HEK293 (cell line): ENCODE measurements at regions not wholly inside any gene's neighbourhood (a gene's known extent, or its start where the extent isn't known, plus 50 kb on each side); places are given as distances from the start of the nearest gene placed in this dataset.

Experiments used
- CTCF ChIA-PET: fragments of 350-600 bp; formaldehyde crosslinking; extraction: SDS; loops from one replicate; lab custom pipeline; 2021; ENCODE audit warnings: antibody characterized with exemption; lab: Yijun Ruan, JAX
- POLR2A ChIA-PET: fragments of 300-600 bp; formaldehyde crosslinking; extraction: SDS; loops from one replicate; lab custom pipeline; 2020; ENCODE audit warnings: antibody characterized with exemption, inconsistent platforms; lab: Yijun Ruan, JAX
- H3K27ac ChIP-seq: fragments of 200-500 bp; sonication (Bioruptor generic); 2 replicates; pipeline ENCODE4 v1.5.1; 2014; ENCODE audit warnings: low read depth, low read length, control low read depth, inconsistent platforms; ENCODE audit errors: extremely low read depth
- H3K36me3 ChIP-seq, 2 experiments: fragments of 200-500 bp in 1 of 2; sonication (Bioruptor generic) in 1 of 2; 1 replicate in 1 of 2; 2 replicates in 1 of 2; pipeline ENCODE4 v1.5.1; 2014 to 2017; ENCODE audit warnings: inconsistent platforms in 2 of 2, low read length in 2 of 2; ENCODE audit not compliant: control insufficient read depth in 2 of 2, insufficient read depth in 1 of 2
- H3K4me1 ChIP-seq: fragments of 200-500 bp; sonication (Bioruptor generic); 2 replicates; pipeline ENCODE4 v1.5.1; 2014; ENCODE audit warnings: mild to moderate bottlenecking, low read length, inconsistent platforms; ENCODE audit not compliant: control insufficient read depth, insufficient read depth
- H3K4me3 ChIP-seq: 2 replicates; pipeline ENCODE4 v1.5.1; 2011; ENCODE audit warnings: low read depth, mild to moderate bottlenecking, control low read depth, low read length, moderate library complexity
- H3K9me3 ChIP-seq: fragments of 200-500 bp; sonication (Bioruptor generic); 2 replicates; pipeline ENCODE4 v1.5.1; 2014; ENCODE audit warnings: low read depth, low read length, inconsistent platforms; ENCODE audit not compliant: control insufficient read depth, insufficient read depth
- KLF8 ChIP-seq: fragments of 450-650 bp; formaldehyde crosslinking; IDR thresholded peaks from 2 replicates; pipeline ENCODE4 v1.5.1; 2016; ENCODE audit warnings: missing biosample characterization, missing genetic modification characterization
- REPIN1 ChIP-seq: fragments of 450-650 bp; formaldehyde crosslinking; IDR thresholded peaks from 2 replicates; pipeline ENCODE4 v1.5.1; 2017; ENCODE audit warnings: missing biosample characterization, missing genetic modification characterization, low read depth
- SCRT2 ChIP-seq: fragments of 450-650 bp; formaldehyde crosslinking; IDR thresholded peaks from 2 replicates; pipeline ENCODE4 v1.5.1; 2016; ENCODE audit warnings: missing biosample characterization, missing genetic modification characterization
- SP7 ChIP-seq: fragments of 450-650 bp; formaldehyde crosslinking; IDR thresholded peaks from 2 replicates; pipeline ENCODE4 v1.5.1; 2016; ENCODE audit warnings: missing biosample characterization, missing genetic modification characterization
- ZNF175 ChIP-seq: fragments of 450-650 bp; formaldehyde crosslinking; IDR thresholded peaks from 2 replicates; pipeline ENCODE4 v1.5.1; 2016; ENCODE audit warnings: missing biosample characterization, missing genetic modification characterization
- ZNF510 ChIP-seq: fragments of 450-650 bp; formaldehyde crosslinking; IDR thresholded peaks from 2 replicates; pipeline ENCODE4 v1.5.1; 2018; ENCODE audit warnings: mild to moderate bottlenecking, missing genetic modification characterization, missing biosample characterization; ENCODE audit not compliant: insufficient replicate concordance
- ZNF544 ChIP-seq: fragments of 450-650 bp; formaldehyde crosslinking; IDR thresholded peaks from 2 replicates; pipeline ENCODE4 v1.5.0; 2017; ENCODE audit warnings: missing biosample characterization, missing genetic modification characterization
- ZNF600 ChIP-seq: fragments of 450-650 bp; formaldehyde crosslinking; IDR thresholded peaks from 2 replicates; pipeline ENCODE4 v1.5.1; 2016; ENCODE audit warnings: missing biosample characterization, missing genetic modification characterization
- ZNF792 ChIP-seq: fragments of 450-650 bp; formaldehyde crosslinking; IDR thresholded peaks from 2 replicates; pipeline ENCODE4 v1.5.1; 2016; ENCODE audit warnings: missing biosample characterization, missing genetic modification characterization
- ZSCAN23 ChIP-seq: fragments of 450-650 bp; formaldehyde crosslinking; IDR thresholded peaks from 2 replicates; pipeline ENCODE4 v1.5.1; 2016; ENCODE audit warnings: missing biosample characterization, missing genetic modification characterization
- TF ChIP-seq, protein P1 (sequence below): fragments of 450-650 bp; formaldehyde crosslinking; IDR thresholded peaks from 2 replicates; pipeline ENCODE4 v1.5.1; 2016; ENCODE audit warnings: missing biosample characterization, missing genetic modification characterization
- TF ChIP-seq, protein P2 (sequence below): fragments of 450-650 bp; formaldehyde crosslinking; IDR thresholded peaks from 2 replicates; pipeline ENCODE4 v1.5.1; 2016; ENCODE audit warnings: missing biosample characterization, missing genetic modification characterization
- TF ChIP-seq, protein P3 (sequence below): fragments of 450-650 bp; formaldehyde crosslinking; IDR thresholded peaks from 2 replicates; pipeline ENCODE4 v1.5.1; 2016; ENCODE audit warnings: missing biosample characterization, missing genetic modification characterization, low read depth
- TF ChIP-seq, protein P4 (sequence below): fragments of 450-650 bp; formaldehyde crosslinking; IDR thresholded peaks from 2 replicates; pipeline ENCODE4 v1.5.1; 2016; ENCODE audit warnings: missing biosample characterization, missing genetic modification characterization
- TF ChIP-seq, protein P5 (sequence below): fragments of 450-650 bp; formaldehyde crosslinking; IDR thresholded peaks from 2 replicates; pipeline ENCODE4 v1.5.1; 2017; ENCODE audit warnings: missing biosample characterization, missing genetic modification characterization
- TF ChIP-seq, protein P6 (sequence below): fragments of 450-650 bp; formaldehyde crosslinking; IDR thresholded peaks from 2 replicates; pipeline ENCODE4 v1.5.1; 2016; ENCODE audit warnings: missing biosample characterization, missing genetic modification characterization

DNA sequence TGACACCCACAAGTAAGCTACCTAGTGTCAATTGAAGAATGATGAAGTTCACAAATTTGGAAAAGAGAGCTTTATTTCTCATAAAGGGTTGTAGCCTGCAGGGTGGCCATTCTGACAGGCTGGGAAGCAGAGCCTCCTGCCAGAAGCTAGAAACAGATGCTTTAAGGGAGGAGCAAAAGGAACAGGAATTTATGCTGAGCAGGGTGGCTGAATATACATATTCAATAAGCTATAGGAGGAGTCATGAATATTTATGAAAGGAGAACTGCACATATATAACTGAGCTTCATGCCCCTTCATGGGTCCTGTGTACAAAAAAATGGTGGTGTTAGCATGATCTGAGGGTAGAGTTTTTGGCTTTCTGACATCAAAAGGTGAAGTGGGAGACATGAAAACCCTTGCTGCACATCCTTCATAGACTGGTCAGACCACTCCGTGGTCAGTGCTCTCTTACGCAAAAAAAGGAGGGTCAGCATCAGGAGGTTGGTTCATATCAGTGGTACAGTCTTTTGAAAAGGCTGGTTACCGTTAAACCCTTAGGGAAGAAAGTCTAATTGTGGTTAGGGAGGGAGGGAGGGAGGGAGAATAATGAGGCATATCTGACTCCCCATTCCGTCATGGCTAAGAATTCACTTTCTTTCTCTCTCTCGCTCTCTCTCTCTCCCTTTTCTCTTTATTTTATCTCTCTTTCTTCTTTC, 121.4 kb downstream of the LUZP4 start (continued):
- TF ChIP-seq, protein P1, sequence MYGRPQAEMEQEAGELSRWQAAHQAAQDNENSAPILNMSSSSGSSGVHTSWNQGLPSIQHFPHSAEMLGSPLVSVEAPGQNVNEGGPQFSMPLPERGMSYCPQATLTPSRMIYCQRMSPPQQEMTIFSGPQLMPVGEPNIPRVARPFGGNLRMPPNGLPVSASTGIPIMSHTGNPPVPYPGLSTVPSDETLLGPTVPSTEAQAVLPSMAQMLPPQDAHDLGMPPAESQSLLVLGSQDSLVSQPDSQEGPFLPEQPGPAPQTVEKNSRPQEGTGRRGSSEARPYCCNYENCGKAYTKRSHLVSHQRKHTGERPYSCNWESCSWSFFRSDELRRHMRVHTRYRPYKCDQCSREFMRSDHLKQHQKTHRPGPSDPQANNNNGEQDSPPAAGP (tag by site-specific recombination): no peak
- no peak for TF ChIP-seq ZNF510 (tag by site-specific recombination)
- TF ChIP-seq ZNF792 (tag by site-specific recombination): no peak
- TF ChIP-seq, protein P2, sequence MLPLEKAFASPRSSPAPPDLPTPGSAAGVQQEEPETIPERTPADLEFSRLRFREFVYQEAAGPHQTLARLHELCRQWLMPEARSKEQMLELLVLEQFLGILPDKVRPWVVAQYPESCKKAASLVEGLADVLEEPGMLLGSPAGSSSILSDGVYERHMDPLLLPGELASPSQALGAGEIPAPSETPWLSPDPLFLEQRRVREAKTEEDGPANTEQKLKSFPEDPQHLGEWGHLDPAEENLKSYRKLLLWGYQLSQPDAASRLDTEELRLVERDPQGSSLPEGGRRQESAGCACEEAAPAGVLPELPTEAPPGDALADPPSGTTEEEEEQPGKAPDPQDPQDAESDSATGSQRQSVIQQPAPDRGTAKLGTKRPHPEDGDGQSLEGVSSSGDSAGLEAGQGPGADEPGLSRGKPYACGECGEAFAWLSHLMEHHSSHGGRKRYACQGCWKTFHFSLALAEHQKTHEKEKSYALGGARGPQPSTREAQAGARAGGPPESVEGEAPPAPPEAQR (tag by site-specific recombination): no peak

DNA sequence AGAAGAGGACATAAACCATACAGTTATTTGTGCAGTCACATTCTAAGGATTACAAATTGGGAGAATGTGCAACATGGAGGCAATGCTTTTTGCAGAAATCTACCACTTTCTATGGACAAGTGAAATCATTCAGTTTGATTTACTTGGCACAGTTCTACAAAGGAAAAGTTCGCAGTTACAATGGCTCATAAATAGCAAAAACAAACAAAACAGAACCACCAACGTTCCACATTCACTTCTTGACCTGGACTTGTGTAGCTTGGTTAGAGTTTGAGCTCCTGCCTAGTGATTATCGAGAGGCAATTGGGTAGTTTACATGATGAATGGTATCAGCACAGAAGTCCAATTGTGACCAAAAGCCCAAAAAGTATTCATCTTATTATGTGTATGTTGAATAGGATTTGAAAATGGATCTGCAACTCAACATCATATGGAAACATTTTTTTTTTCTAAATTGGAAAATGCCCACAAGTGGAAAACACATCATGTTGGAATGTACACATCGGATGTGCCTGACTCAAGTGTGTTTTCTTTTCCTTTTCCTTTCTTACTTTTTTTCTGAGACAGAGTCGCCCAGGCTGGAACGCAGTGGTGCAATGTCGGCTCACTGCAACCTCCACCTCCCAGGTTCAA, 123.8 kb downstream of the LUZP4 start:
- H3K9me3 ChIP-seq: no peaks in the 10 kb centered on the region
- H3K36me3 ChIP-seq: no peaks in the 10 kb centered on the region
- ChIA-PET POLR2A (interaction anchor here (0.7 kb wide), 1 partner anchor 39 kb away, joined by 3 read pairs; no protein-coding TSS in a partner anchor), CTCF (interaction anchor here (0.6 kb wide), 1 partner anchor 219 kb away, joined by 4 read pairs; no protein-coding TSS in a partner anchor)
- no peak for TF ChIP-seq ZNF544 (tag by site-specific recombination)
- no peak for TF ChIP-seq ZSCAN23
- no peak for TF ChIP-seq SCRT2 (tag by site-specific recombination)
- H3K4me3 ChIP-seq: no peak overlapping the region
- H3K27ac ChIP-seq: no peak overlapping the region
- no peaks in the 10 kb centered on the region for H3K4me1 ChIP-seq

DNA sequence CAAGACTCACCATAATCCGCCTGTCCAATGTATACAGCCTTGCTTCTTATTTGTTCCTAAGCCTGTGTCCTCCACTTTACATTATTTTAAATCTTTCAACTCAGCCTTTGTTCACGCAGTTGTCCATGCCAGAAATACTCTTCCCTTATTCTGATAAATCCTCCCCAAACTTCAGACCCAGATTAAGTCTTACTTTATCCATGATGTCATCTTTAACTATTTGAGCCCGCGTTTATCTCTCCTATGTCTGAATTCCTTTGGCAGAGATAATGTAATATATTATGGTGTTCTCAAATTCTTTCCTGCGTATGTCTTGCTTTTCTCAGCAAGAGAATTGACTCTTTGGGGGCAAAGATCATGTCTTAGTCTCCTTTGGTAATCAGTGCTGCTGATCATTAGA, 129.6 kb downstream of the LUZP4 start:
- H3K27ac ChIP-seq: no peak overlapping the region
- H3K9me3 ChIP-seq: no peaks in the 10 kb centered on the region
- POLR2A ChIA-PET: interaction anchor here (0.6 kb wide), 1 partner anchor 148 kb away, joined by 4 read pairs; no protein-coding TSS in a partner anchor
- CTCF ChIA-PET: interaction anchor here (2.1 kb wide), 1 partner anchor 10 kb away, joined by 4 read pairs; no protein-coding TSS in a partner anchor
- H3K36me3 ChIP-seq: no peaks in the 10 kb centered on the region
- TF ChIP-seq ZNF175 (tag by site-specific recombination) (no peak), REPIN1 (tag by site-specific recombination) (no peak), KLF8 (tag by site-specific recombination) (no peak)
- TF ChIP-seq, protein P3, sequence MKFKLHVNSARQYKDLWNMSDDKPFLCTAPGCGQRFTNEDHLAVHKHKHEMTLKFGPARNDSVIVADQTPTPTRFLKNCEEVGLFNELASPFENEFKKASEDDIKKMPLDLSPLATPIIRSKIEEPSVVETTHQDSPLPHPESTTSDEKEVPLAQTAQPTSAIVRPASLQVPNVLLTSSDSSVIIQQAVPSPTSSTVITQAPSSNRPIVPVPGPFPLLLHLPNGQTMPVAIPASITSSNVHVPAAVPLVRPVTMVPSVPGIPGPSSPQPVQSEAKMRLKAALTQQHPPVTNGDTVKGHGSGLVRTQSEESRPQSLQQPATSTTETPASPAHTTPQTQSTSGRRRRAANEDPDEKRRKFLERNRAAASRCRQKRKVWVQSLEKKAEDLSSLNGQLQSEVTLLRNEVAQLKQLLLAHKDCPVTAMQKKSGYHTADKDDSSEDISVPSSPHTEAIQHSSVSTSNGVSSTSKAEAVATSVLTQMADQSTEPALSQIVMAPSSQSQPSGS (tag by site-specific recombination): peak; percentile 82
- H3K4me1 ChIP-seq: no peaks in the 10 kb centered on the region
- no peak overlapping the region for H3K4me3 ChIP-seq

DNA sequence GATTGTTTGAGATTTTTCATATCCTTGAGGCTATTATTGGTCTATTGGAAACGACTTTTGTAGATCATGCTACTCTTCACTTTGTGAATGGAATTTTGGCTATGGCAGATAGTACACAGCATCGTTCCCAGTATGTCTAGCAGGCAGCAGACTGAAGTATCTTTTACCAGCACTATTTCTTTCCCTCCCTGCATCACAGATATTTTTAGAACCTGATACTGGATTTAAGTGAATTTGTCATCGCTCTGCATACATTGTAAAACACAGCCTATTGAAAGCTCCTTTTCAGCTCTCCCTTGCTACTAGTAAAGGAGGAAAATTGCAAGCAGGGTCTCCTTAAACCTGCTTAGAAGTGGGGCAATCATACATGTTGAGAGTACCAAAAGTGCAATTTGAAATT, 133.6 kb downstream of the LUZP4 start:
- no peak overlapping the region for H3K4me3 ChIP-seq
- TF ChIP-seq, protein P4, sequence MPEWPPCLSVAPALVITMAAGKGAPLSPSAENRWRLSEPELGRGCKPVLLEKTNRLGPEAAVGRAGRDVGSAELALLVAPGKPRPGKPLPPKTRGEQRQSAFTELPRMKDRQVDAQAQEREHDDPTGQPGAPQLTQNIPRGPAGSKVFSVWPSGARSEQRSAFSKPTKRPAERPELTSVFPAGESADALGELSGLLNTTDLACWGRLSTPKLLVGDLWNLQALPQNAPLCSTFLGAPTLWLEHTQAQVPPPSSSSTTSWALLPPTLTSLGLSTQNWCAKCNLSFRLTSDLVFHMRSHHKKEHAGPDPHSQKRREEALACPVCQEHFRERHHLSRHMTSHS (tag by site-specific recombination): no peak
- TF ChIP-seq ZNF600: no peak
- TF ChIP-seq SP7 (tag by site-specific recombination): no peak
- TF ChIP-seq, protein P5, sequence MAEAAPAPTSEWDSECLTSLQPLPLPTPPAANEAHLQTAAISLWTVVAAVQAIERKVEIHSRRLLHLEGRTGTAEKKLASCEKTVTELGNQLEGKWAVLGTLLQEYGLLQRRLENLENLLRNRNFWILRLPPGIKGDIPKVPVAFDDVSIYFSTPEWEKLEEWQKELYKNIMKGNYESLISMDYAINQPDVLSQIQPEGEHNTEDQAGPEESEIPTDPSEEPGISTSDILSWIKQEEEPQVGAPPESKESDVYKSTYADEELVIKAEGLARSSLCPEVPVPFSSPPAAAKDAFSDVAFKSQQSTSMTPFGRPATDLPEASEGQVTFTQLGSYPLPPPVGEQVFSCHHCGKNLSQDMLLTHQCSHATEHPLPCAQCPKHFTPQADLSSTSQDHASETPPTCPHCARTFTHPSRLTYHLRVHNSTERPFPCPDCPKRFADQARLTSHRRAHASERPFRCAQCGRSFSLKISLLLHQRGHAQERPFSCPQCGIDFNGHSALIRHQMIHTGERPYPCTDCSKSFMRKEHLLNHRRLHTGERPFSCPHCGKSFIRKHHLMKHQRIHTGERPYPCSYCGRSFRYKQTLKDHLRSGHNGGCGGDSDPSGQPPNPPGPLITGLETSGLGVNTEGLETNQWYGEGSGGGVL (tag by site-specific recombination): no peak
- TF ChIP-seq, protein P6, sequence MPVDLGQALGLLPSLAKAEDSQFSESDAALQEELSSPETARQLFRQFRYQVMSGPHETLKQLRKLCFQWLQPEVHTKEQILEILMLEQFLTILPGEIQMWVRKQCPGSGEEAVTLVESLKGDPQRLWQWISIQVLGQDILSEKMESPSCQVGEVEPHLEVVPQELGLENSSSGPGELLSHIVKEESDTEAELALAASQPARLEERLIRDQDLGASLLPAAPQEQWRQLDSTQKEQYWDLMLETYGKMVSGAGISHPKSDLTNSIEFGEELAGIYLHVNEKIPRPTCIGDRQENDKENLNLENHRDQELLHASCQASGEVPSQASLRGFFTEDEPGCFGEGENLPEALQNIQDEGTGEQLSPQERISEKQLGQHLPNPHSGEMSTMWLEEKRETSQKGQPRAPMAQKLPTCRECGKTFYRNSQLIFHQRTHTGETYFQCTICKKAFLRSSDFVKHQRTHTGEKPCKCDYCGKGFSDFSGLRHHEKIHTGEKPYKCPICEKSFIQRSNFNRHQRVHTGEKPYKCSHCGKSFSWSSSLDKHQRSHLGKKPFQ (tag by site-specific recombination): no peak
- POLR2A ChIA-PET: no interaction called here
- no peaks in the 10 kb centered on the region for H3K4me1 ChIP-seq
- H3K9me3 ChIP-seq: no peaks in the 10 kb centered on the region; the same call in 1 of the 2 replicates
- no peaks in the 10 kb centered on the region for H3K36me3 ChIP-seq
- H3K27ac ChIP-seq: no peak overlapping the region
- CTCF ChIA-PET: no interaction called here
